ENCODE measurements at regions not wholly inside any gene's neighbourhood (a gene's known extent, or its start where the extent isn't known, plus 50 kb on each side); places are given as distances from the start of the nearest gene placed in this dataset.

GRCh38 chr1:50358962-50359361, 64.3 kb downstream of the DMRTA2 start:
- DNase-seq: no peak

GRCh38 chr1:50357186-50357585, 66.1 kb downstream of the DMRTA2 start:
- DNase-seq: no peak

- no peak for DNase-seq
These were observed 68.4 kb downstream of the DMRTA2 start for GRCh38 chr1:50354813-50355212.

- DNase-seq: no peak
These were observed 70.8 kb downstream of the DMRTA2 start for GRCh38 chr1:50352428-50352827.

GRCh38 chr1:50350868-50351267, 72.4 kb downstream of the DMRTA2 start:
- DNase-seq: no peak

GRCh38 chr1:50350421-50350820, 72.8 kb downstream of the DMRTA2 start:
- DNase-seq: no peak

- no peak for DNase-seq
These were observed 74.0 kb downstream of the DMRTA2 start for GRCh38 chr1:50349242-50349565.

- DNase-seq: peak; percentile 19
These were observed 74.6 kb downstream of the DMRTA2 start for GRCh38 chr1:50348449-50349241.

GRCh38 chr1:50347933-50348332, 75.3 kb downstream of the DMRTA2 start:
- no peak for DNase-seq

GRCh38 chr1:50346621-50347020, 76.6 kb downstream of the DMRTA2 start:
- DNase-seq: no peak

- DNase-seq: no peak
These were observed 79.9 kb downstream of the DMRTA2 start for GRCh38 chr1:50343323-50343722.

GRCh38 chr1:50342525-50342924, 80.7 kb downstream of the DMRTA2 start:
- no peak for DNase-seq

- DNase-seq: no peak
These were observed 88.2 kb downstream of the DMRTA2 start for GRCh38 chr1:50335036-50335435.

- peak; percentile 30 for DNase-seq
These were observed 89.7 kb downstream of the DMRTA2 start for GRCh38 chr1:50333595-50333974.

- DNase-seq: peak; percentile 23
These were observed 90.2 kb downstream of the DMRTA2 start for GRCh38 chr1:50332941-50333594.

GRCh38 chr1:50329332-50329932, 93.8 kb downstream of the DMRTA2 start:
- DNase-seq: no peak

GRCh38 chr1:50328552-50328951, 94.7 kb downstream of the DMRTA2 start:
- no peak for DNase-seq

GRCh38 chr1:50326026-50326425, 97.2 kb downstream of the DMRTA2 start:
- no peak for DNase-seq

- DNase-seq: no peak
These were observed 100.7 kb downstream of the DMRTA2 start for GRCh38 chr1:50322579-50322978.

GRCh38 chr1:50318428-50318827, 104.8 kb downstream of the DMRTA2 start:
- no peak for DNase-seq

- no peak for DNase-seq
These were observed 114.4 kb downstream of the DMRTA2 start for GRCh38 chr1:50308878-50309277.

GRCh38 chr1:50305808-50306207, 117.4 kb downstream of the DMRTA2 start:
- DNase-seq: no peak

- no peak for DNase-seq
These were observed 122.9 kb downstream of the DMRTA2 start for GRCh38 chr1:50300297-50300696.

- DNase-seq: no peak
These were observed 127.7 kb downstream of the DMRTA2 start for GRCh38 chr1:50295566-50295965.
